AG09309 (cell line): ENCODE measurements at regions not wholly inside any gene's neighbourhood (a gene's known extent, or its start where the extent isn't known, plus 50 kb on each side); places are given as distances from the start of the nearest gene placed in this dataset.

Source experiments
- DNase-seq: peaks from one replicate; pipeline ENCODE4 v3.0.0-alpha.2; 2010; ENCODE audit warnings: low read depth
- H3K4me3 ChIP-seq: 2 replicates; pipeline ENCODE4 v1.5.1; 2011; ENCODE audit warnings: mild to moderate bottlenecking, low read depth, low read length, moderate library complexity; ENCODE audit not compliant: control insufficient read depth
- TF ChIP-seq, protein P1 (sequence below): IDR thresholded peaks from 2 replicates; pipeline ENCODE4 v1.5.1; 2011; ENCODE audit warnings: mild to moderate bottlenecking, low read depth, low read length, inconsistent platforms; ENCODE audit not compliant: insufficient read depth, control insufficient read depth; ENCODE audit errors: missing control alignments

DNA sequence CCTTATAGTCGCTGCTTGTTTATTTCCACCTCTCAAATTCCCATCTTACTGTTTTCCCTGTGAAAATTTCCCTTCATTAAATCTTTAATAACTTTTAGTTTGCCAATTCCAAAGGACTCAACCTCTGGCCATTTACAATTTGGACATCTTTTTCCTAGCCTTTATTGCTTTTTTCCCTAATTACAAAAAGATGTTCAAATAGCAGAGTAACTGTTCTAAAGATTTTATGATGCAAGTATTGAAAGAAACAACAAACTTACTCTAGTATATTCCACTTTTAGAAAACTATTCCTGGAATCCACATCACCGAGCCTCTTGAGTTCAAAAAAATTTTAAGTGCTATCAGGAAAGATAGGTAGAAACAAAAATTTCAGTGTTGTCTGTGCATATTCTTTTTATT is 174.1 kb upstream of the UBE2E2 start:
- TF ChIP-seq, protein P1, sequence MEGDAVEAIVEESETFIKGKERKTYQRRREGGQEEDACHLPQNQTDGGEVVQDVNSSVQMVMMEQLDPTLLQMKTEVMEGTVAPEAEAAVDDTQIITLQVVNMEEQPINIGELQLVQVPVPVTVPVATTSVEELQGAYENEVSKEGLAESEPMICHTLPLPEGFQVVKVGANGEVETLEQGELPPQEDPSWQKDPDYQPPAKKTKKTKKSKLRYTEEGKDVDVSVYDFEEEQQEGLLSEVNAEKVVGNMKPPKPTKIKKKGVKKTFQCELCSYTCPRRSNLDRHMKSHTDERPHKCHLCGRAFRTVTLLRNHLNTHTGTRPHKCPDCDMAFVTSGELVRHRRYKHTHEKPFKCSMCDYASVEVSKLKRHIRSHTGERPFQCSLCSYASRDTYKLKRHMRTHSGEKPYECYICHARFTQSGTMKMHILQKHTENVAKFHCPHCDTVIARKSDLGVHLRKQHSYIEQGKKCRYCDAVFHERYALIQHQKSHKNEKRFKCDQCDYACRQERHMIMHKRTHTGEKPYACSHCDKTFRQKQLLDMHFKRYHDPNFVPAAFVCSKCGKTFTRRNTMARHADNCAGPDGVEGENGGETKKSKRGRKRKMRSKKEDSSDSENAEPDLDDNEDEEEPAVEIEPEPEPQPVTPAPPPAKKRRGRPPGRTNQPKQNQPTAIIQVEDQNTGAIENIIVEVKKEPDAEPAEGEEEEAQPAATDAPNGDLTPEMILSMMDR = no peak
- no peak overlapping the region for H3K4me3 ChIP-seq
- no peak for DNase-seq

DNA sequence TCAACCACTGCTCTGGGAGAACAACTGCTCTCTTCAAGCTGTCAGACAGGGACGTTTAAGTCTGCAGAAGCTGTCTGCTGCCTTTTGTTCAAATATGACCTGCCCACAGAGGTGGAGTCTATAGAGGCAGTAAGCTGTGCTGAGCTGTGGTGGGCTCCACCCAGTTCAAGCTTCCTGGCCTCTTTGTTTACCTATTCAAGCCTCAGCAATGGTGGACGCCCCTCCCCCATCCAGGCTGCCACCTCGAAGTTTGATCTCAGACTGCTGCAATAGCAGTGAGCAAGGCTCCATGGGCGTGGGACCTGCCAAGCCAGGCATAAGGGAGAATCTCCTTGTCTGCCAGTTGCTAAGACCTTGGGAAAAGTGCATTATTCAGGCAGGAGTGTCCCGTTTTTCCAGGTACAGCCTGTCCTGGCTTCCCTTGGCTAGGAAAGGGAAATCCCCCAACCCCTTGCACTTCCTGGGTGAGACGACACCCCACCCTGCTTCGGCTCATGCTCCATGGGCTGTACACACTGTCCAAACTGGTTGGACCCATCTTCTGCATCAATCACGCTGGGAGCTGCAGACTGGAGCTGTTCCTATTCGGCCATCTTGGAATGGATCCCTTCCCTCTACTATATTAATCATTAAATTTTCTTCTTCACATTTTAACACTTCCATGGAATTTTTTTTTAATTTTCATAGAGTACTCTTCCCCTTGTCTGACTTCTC is 167.0 kb upstream of the UBE2E2 start:
- no peak overlapping the region for H3K4me3 ChIP-seq
- TF ChIP-seq, protein P1 = no peak
- no peak for DNase-seq

DNA sequence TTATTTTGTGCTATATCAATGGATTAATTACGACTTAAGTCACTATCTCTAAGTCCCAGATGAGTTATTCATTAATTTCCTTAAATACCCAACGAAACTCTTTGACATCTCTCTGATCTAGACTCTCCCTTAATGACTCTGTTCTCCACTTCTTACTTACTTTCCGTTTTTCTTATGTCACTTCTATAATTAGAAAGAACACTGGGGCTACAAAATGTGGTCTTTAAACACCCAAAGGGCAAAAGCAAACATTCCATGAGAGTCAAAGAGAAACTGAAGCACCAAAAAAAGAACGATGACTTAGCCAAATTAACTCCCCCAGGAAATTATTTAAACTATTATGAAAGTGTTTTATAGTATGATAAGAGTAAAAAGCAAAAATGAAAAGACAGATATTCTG is 166.4 kb upstream of the UBE2E2 start:
- no peak overlapping the region for H3K4me3 ChIP-seq
- TF ChIP-seq, protein P1 = no peak
- no peak for DNase-seq

DNA sequence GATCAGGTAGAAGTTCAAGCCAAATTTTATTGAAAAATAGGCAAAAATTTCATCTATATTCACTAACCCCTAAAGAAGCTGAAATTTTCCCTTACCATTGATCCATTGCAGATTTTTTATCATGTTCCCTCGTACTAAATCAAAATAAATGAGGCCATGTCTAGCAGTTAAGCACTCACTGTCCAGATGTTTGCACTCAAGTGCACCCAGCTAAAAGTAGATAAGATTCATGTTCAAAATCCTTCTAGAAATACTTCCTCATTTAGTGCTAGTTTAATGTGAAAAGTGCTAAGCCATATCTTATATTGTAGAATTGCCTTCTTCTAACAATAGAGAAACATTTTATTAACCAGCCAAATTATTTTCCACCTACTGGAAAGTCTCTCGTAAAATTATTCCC is 164.7 kb upstream of the UBE2E2 start:
- DNase-seq = no peak
- TF ChIP-seq, protein P1 = no peak

DNA sequence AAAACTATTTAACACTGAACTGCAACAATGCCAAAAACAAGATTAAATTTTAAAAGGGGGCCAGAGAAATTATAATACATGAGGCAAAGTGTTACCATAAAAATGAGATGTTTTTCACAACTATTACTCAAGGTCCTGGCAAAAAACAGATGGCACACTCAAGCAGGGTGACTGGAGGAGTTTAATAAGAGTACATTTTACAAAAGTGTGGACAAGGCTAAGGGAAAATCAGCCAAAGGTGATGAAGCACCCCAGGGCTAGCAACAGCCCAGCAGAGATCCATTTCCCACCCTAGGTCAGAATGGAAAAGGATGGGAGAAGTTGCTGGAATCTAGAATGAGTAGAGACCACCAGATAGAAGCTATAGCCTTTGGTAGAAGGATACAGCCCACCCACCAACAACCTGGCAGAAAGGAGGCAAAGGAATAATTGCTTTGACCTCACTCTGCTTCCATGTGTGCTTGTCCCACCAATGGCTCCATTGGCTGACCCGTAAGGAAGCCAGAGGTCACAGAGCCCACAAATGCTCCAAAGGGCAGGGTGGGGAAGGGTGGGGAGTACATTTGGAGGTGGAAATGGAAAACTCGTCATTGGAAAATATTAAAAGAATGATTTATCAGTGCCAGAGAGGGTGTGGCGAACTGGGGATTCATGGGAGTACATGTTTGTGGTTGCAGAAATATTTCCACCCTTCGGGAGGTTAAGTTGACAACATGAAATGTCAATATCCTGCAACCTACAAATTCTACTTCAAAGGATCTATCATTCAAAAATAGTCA is 161.0 kb upstream of the UBE2E2 start:
- TF ChIP-seq, protein P1 = no peak
- no peak for DNase-seq
- no peak overlapping the region for H3K4me3 ChIP-seq

More for the DNA sequence above, 164.7 kb upstream of the UBE2E2 start:
- H3K4me3 ChIP-seq = no peak overlapping the region

DNA sequence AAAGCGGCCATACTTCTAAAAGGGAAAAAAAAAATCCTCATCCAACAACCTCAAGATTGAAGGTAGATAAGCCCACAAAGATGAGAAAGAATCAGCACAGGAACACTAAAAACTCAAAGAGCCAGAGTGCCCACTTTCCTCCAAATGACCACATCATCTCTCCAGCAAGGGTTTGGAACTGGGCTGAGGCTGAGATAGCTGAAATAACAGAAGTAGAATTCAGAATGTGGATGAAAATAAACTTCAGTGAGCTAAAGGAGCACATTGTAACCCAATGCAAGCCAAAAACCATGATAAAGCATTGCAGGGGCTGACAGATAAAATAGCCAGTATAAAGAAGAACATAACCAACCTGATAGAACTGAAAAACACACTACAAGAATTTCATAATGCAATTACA is 158.7 kb upstream of the UBE2E2 start:
- H3K4me3 ChIP-seq = no peak overlapping the region
- TF ChIP-seq, protein P1 = no peak
- no peak for DNase-seq
